CD4-positive, alpha-beta T cell (primary cell): ENCODE measurements at regions not wholly inside any gene's neighbourhood (a gene's known extent, or its start where the extent isn't known, plus 50 kb on each side); places are given as distances from the start of the nearest gene placed in this dataset.

Source experiments
- ATAC-seq: fragments of 200-7000 bp; cut with Tn5 transposase; one replicate; pipeline ENCODE4 v1.10.0; 2022; ENCODE audit warnings: mild to moderate bottlenecking; ENCODE audit not compliant: poor library complexity
- CTCF ChIA-PET: fragments of 350-600 bp; sonication (Branson Sonifier 250); formaldehyde crosslinking; loops from one replicate; lab custom pipeline; 2021; ENCODE audit warnings: antibody characterized with exemption, inconsistent platforms; lab: Charles Lee
- POLR2A ChIA-PET: fragments of 350-600 bp; sonication (Branson Sonifier 250); formaldehyde crosslinking; loops from one replicate; lab custom pipeline; 2021; ENCODE audit warnings: antibody characterized with exemption, inconsistent platforms; lab: Charles Lee
- DNase-seq, 14 experiments: peaks; one replicate each; pipeline ENCODE4 v3.0.0-alpha.2; 2013 to 2020; ENCODE audit warnings: mixed read lengths in 2 of 14
- H3K27ac ChIP-seq, 2 donors: one replicate each; pipeline versions ENCODE4 v1.5.1 to v1.7.0; 2013; ENCODE audit warnings: low read length in 2 of 2, low read depth in 1 of 2, mild to moderate bottlenecking in 1 of 2
- H3K27me3 ChIP-seq, 2 experiments: 1 replicate in 1 of 2; 2 replicates in 1 of 2; pipeline versions ENCODE4 v1.6.1 to v1.7.0; 2013; ENCODE audit warnings: low read length in 2 of 2, control low read depth in 1 of 2, mild to moderate bottlenecking in 1 of 2, moderate library complexity in 1 of 2; ENCODE audit not compliant: insufficient read depth in 2 of 2, control insufficient read depth in 1 of 2
- H3K36me3 ChIP-seq: one replicate; pipeline ENCODE4 v1.6.1; 2013; ENCODE audit warnings: low read length, control low read depth; ENCODE audit not compliant: insufficient read depth
- H3K4me1 ChIP-seq: one replicate; pipeline ENCODE4 v1.6.1; 2013; ENCODE audit warnings: low read length, control low read depth; ENCODE audit not compliant: insufficient read depth
- H3K4me3 ChIP-seq: one replicate; pipeline ENCODE4 v1.5.1; 2013; ENCODE audit warnings: mild to moderate bottlenecking, low read length, moderate library complexity
- H3K9me3 ChIP-seq, 2 experiments: 1 replicate in 1 of 2; 2 replicates in 1 of 2; pipeline versions ENCODE4 v1.6.1 to v1.7.0; 2013; ENCODE audit warnings: low read length in 2 of 2, mild to moderate bottlenecking in 2 of 2, control low read depth in 1 of 2, moderate library complexity in 1 of 2; ENCODE audit not compliant: control insufficient read depth in 1 of 2, insufficient read depth in 1 of 2
- H3K27ac Mint-ChIP-seq: one replicate; pipeline ENCODE4 v1.8.0; 2020; ENCODE audit warnings: mixed read lengths
- H3K27me3 Mint-ChIP-seq: one replicate; pipeline ENCODE4 v1.8.0; 2021; ENCODE audit warnings: mixed read lengths
- H3K36me3 Mint-ChIP-seq: one replicate; pipeline ENCODE4 v1.8.0; 2021; ENCODE audit warnings: low read depth, mixed read lengths
- H3K4me1 Mint-ChIP-seq: one replicate; pipeline ENCODE4 v1.8.0; 2021; ENCODE audit warnings: low read depth, mixed read lengths
- H3K4me3 Mint-ChIP-seq: one replicate; pipeline ENCODE4 v1.8.0; 2020; ENCODE audit warnings: mild to moderate bottlenecking, mixed read lengths
- H3K9me3 Mint-ChIP-seq: one replicate; pipeline ENCODE4 v1.8.0; 2020; ENCODE audit warnings: mixed read lengths
- CTCF ChIP-seq: fragments of 200-600 bp; IDR thresholded peaks from one replicate; pipeline ENCODE4 v1.8.0; 2022; ENCODE audit warnings: antibody characterized with exemption, mild to moderate bottlenecking
- intact Hi-C, 2 experiments: fragments of 100-400 bp; cut with DNase I in 1 of 2; cut with micrococcal nuclease in 1 of 2; formaldehyde crosslinking; loops; one replicate each; pipeline versions ENCODE4 v1.15.1 to v1.9.0; 2023 to 2025; cut with DNase I, micrococcal nuclease

GRCh38 chr4:67346654-67347053 lies 198.6 kb downstream of the CENPC start:
- CTCF ChIA-PET = no interaction called here
- H3K4me1 ChIP-seq = no peaks in the 10 kb centered on the region
- no peaks in the 10 kb centered on the region for H3K9me3 ChIP-seq
- H3K27ac ChIP-seq = no peak overlapping the region
- no peak overlapping the region for H3K27ac Mint-ChIP-seq
- H3K27me3 Mint-ChIP-seq = peaks cover 25% of the 10 kb centered on the region
- H3K4me3 ChIP-seq = no peak overlapping the region
- POLR2A ChIA-PET = no interaction called here
- no peak for TF ChIP-seq CTCF
- peaks cover 0 to 8% of the 10 kb centered on the region in 2 experiments for H3K27me3 ChIP-seq
- H3K36me3 Mint-ChIP-seq = no peaks in the 10 kb centered on the region
- no peak overlapping the region for H3K4me3 Mint-ChIP-seq
- no peaks in the 10 kb centered on the region for H3K36me3 ChIP-seq
- no peak for DNase-seq
- no peaks in the 10 kb centered on the region for H3K9me3 Mint-ChIP-seq
- intact Hi-C loops = no loop called here
- no peaks in the 10 kb centered on the region for H3K4me1 Mint-ChIP-seq
- no peak for ATAC-seq

GRCh38 chr4:67344594-67345380 lies 200.5 kb downstream of the CENPC start:
- no peaks in the 10 kb centered on the region for H3K36me3 ChIP-seq
- no peak overlapping the region for H3K4me3 ChIP-seq
- intact Hi-C loops = no loop called here
- no peak for TF ChIP-seq CTCF
- ATAC-seq (no peak), DNase-seq (no peak)
- H3K9me3 Mint-ChIP-seq = no peaks in the 10 kb centered on the region
- no peaks in the 10 kb centered on the region for H3K9me3 ChIP-seq
- CTCF ChIA-PET = interaction anchor here (0.7 kb wide), 1 partner anchor 17 kb away, joined by 3 read pairs; no protein-coding TSS in a partner anchor
- no peak overlapping the region for H3K27ac Mint-ChIP-seq
- peaks cover 14% of the 10 kb centered on the region for H3K27me3 Mint-ChIP-seq
- H3K27me3 ChIP-seq = peaks cover 0 to 6% of the 10 kb centered on the region in 2 experiments
- H3K4me3 Mint-ChIP-seq = no peak overlapping the region
- no peaks in the 10 kb centered on the region for H3K4me1 Mint-ChIP-seq
- POLR2A ChIA-PET = no interaction called here
- no peaks in the 10 kb centered on the region for H3K36me3 Mint-ChIP-seq
- H3K27ac ChIP-seq = no peak overlapping the region
- no peaks in the 10 kb centered on the region for H3K4me1 ChIP-seq

- no peaks in the 10 kb centered on the region for H3K36me3 ChIP-seq
- ATAC-seq (no peak), DNase-seq (no peak)
- H3K4me1 ChIP-seq = no peaks in the 10 kb centered on the region
- POLR2A ChIA-PET = no interaction called here
- no peak overlapping the region for H3K27ac ChIP-seq
- H3K4me3 Mint-ChIP-seq = no peak overlapping the region
- H3K4me1 Mint-ChIP-seq = no peaks in the 10 kb centered on the region
- no peaks in the 10 kb centered on the region for H3K9me3 ChIP-seq
- no peaks in the 10 kb centered on the region for H3K36me3 Mint-ChIP-seq
- no peak overlapping the region for H3K4me3 ChIP-seq
- H3K27me3 ChIP-seq = peaks cover 0 to 6% of the 10 kb centered on the region in 2 experiments
- CTCF ChIA-PET = no interaction called here
- intact Hi-C loops = no loop called here
- H3K27ac Mint-ChIP-seq = no peak overlapping the region
- H3K27me3 Mint-ChIP-seq = peaks cover 11% of the 10 kb centered on the region
- H3K9me3 Mint-ChIP-seq = no peaks in the 10 kb centered on the region
- TF ChIP-seq CTCF = no peak
Observed at GRCh38 chr4:67343199-67343598, 202.1 kb downstream of the CENPC start.
